Upper lobe of left lung (tissue), 6 donors: ENCODE measurements at regions not wholly inside any gene's neighbourhood (a gene's known extent, or its start where the extent isn't known, plus 50 kb on each side); places are given as distances from the start of the nearest gene placed in this dataset.

Experiments
- ATAC-seq, 2 donors: fragments of 200-7000 bp; cut with Tn5 transposase; one replicate each; pipeline ENCODE4 v1.9.1; 2022; ENCODE audit warnings: mild to moderate bottlenecking in 2 of 2, moderate library complexity in 2 of 2; ENCODE audit not compliant: low FRiP score in 2 of 2
- DNase-seq, 2 donors: peaks; one replicate each; pipeline ENCODE4 v3.0.0-alpha.2; 2019 to 2020
- H3K27ac ChIP-seq, 4 donors: fragments of 200-600 bp; sonication (generic); one replicate each; pipeline ENCODE4 v1.5.1; 2016 to 2019
- H3K27me3 ChIP-seq, 4 donors: fragments of 200-600 bp; sonication (generic); one replicate each; pipeline ENCODE4 v1.5.1; 2017 to 2019
- H3K36me3 ChIP-seq, 4 donors: fragments of 200-600 bp; sonication (generic); one replicate each; pipeline ENCODE4 v1.5.1; 2016 to 2019
- H3K4me1 ChIP-seq, 4 donors: fragments of 200-600 bp; sonication (generic); one replicate each; pipeline ENCODE4 v1.5.1; 2018 to 2019
- H3K4me3 ChIP-seq, 4 donors: fragments of 200-600 bp; sonication (generic); one replicate each; pipeline ENCODE4 v1.5.1; 2017 to 2019; ENCODE audit warnings: mild to moderate bottlenecking in 2 of 4, moderate library complexity in 1 of 4
- H3K9me3 ChIP-seq, 4 donors: fragments of 200-600 bp; sonication (generic); one replicate each; pipeline ENCODE4 v1.5.1; 2018 to 2019
- EP300 ChIP-seq, 4 donors: sonication (generic); formaldehyde crosslinking; IDR thresholded peaks; one replicate each; pipeline ENCODE4 v1.5.1; 2017; ENCODE audit warnings: antibody characterized with exemption in 4 of 4, control low read depth in 2 of 4
- POLR2A ChIP-seq, 4 donors: fragments of 450-650 bp; IDR thresholded peaks; one replicate each; pipeline ENCODE4 v1.5.1; 2016 to 2017; ENCODE audit warnings: antibody characterized with exemption in 4 of 4, mild to moderate bottlenecking in 2 of 4
- POLR2AphosphoS5 ChIP-seq, 2 donors: sonication (generic); formaldehyde crosslinking; IDR thresholded peaks; one replicate each; pipeline ENCODE4 v1.5.1; 2017; ENCODE audit warnings: antibody characterized with exemption in 2 of 2
- WGBS, 2 donors: methylation state at CpG; one replicate each; pipeline ENCODE4 v1.1.5; 2017 to 2018; 5-methylcytosine and 5-hydroxymethylcytosine counted together
- TF ChIP-seq, protein P1 (sequence below), 6 experiments: fragments of 450-650 bp in 4 of 6; fragments of 200-600 bp in 2 of 6; sonication (generic) in 2 of 6; IDR thresholded peaks; one replicate each; pipeline ENCODE4 v1.5.1; 2016 to 2019; ENCODE audit warnings: antibody characterized with exemption in 6 of 6
- donor health status: DM: no; HTN: no; CAD: no; lungs with moderate emphysema.
- donor health status: DM: no; HTN: yes; CAD: no; lungs with severe emphysema.

DNA sequence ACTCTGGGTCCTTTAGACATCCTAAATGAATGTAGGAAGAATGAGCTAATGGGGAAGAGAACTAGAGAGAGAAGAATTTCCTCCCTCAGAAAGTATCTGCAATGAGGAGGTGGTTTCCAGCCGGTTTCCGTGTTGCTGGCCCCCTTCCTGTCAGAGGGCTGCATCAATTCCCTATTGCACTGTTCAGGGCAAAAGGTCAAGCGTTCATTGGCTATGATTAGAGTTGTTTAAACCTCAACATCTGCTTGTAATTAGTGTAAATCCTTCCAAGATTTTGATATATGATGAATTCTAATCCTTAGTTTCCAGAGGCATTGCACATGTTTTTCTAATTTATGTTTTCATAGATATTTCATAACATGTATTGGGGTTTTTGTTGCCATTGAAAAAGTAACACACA lies 107.3 kb upstream of the SGCE start:
- H3K4me1 ChIP-seq, result no peaks in the 10 kb centered on the region
- no peak overlapping the region for H3K27ac ChIP-seq
- H3K27me3 ChIP-seq, result no peaks in the 10 kb centered on the region
- H3K9me3 ChIP-seq, result no peaks in the 10 kb centered on the region
- ATAC-seq (peak in 1 of 2 donors; percentile 74), DNase-seq (no peak)
- H3K36me3 ChIP-seq, result no peaks in the 10 kb centered on the region
- no peak overlapping the region for H3K4me3 ChIP-seq
- WGBS, 2 donors, result 27 to 43% methylated on average over 3 of the region's 3 CpGs
- TF ChIP-seq POLR2AphosphoS5 (IDR thresholded peaks at IDR 0.05), result no peak
- TF ChIP-seq POLR2A (IDR thresholded peaks at IDR 0.05), result no peak
- no peak for TF ChIP-seq EP300 (IDR thresholded peaks at IDR 0.05)
- TF ChIP-seq, protein P1, sequence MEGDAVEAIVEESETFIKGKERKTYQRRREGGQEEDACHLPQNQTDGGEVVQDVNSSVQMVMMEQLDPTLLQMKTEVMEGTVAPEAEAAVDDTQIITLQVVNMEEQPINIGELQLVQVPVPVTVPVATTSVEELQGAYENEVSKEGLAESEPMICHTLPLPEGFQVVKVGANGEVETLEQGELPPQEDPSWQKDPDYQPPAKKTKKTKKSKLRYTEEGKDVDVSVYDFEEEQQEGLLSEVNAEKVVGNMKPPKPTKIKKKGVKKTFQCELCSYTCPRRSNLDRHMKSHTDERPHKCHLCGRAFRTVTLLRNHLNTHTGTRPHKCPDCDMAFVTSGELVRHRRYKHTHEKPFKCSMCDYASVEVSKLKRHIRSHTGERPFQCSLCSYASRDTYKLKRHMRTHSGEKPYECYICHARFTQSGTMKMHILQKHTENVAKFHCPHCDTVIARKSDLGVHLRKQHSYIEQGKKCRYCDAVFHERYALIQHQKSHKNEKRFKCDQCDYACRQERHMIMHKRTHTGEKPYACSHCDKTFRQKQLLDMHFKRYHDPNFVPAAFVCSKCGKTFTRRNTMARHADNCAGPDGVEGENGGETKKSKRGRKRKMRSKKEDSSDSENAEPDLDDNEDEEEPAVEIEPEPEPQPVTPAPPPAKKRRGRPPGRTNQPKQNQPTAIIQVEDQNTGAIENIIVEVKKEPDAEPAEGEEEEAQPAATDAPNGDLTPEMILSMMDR (IDR thresholded peaks at IDR 0.05), result no peak

DNA sequence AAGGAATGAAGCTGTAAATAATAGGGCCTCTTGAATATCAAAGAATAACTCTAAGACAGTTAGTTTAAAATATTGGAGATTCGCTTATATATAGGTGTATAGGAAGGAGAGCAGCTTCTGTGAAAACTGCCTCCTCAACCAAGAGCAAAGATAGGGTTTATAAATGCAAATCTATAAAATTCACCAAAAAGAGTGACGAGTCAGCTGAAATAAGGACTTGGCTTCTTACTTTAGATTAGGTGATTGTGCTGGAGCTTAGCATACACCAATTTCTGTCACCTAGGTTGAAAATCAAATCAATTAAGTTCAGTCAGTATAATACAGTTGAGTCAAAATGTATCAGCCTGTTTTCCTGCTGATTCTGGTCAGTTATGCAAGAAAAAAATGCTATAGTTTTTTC lies 113.8 kb upstream of the SGCE start:
- no peak for DNase-seq
- no peak for ATAC-seq
- Histone ChIP-seq H3K27me3 (no peaks in the 10 kb centered on the region), H3K9me3 (peaks cover 0 to 5% (median 0%) of the 10 kb centered on the region in 4 donors), H3K36me3 (no peaks in the 10 kb centered on the region), H3K4me1 (no peaks in the 10 kb centered on the region), H3K27ac (no peak overlapping the region), H3K4me3 (no peak overlapping the region)
- TF ChIP-seq EP300 (IDR thresholded peaks at IDR 0.05) (no peak), POLR2A (IDR thresholded peaks at IDR 0.05) (no peak), POLR2AphosphoS5 (IDR thresholded peaks at IDR 0.05) (no peak)
- TF ChIP-seq, protein P1 (IDR thresholded peaks at IDR 0.05), result no peak
- WGBS, 2 donors, result 86 to 92% methylated on average over 2 of the region's 2 CpGs

DNA sequence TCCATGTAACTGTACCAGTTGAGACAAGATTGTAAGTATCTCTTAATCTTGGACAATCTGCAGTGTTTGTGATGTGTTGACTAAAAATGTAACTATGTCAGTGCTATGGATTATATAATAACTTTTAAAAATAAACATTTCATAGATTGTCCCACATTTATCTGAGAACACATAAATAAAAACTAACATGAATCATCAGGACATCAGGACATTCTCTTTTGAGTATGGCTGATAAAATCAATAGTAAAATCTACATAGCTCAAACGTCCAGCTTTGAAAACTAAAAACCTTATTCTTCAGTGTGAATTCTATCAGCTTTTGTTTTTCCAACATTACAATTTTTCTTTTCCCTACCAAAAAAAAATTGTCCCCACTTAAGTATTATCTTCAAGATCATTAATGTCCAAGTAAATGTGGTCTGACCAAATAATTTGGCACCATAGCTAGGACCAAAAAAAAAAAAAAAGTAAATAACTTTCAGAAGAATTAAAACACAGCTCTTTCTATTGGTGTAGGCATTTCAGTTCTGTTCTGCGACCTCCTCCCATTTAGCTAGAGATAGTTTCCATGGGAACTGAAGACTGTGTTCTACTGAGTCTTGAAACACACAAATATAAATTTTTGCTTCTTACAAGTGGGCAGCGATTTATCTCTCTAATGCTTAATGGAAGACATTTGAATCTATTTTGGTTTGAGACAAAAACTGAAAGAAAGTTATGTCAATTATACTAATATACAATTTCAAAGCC lies 123.0 kb upstream of the SGCE start:
- H3K4me3 ChIP-seq, result no peak overlapping the region
- peaks cover 0 to under 1% (median 0%) of the 10 kb centered on the region in 4 donors for H3K9me3 ChIP-seq
- 34 to 41% methylated on average over 3 of the region's 3 CpGs for WGBS, 2 donors
- no peaks in the 10 kb centered on the region for H3K4me1 ChIP-seq
- H3K27me3 ChIP-seq, result no peaks in the 10 kb centered on the region
- ATAC-seq, result no peak
- DNase-seq, result no peak
- no peaks in the 10 kb centered on the region for H3K36me3 ChIP-seq
- H3K27ac ChIP-seq, result no peak overlapping the region
- no peak for TF ChIP-seq POLR2A (IDR thresholded peaks at IDR 0.05)
- TF ChIP-seq POLR2AphosphoS5 (IDR thresholded peaks at IDR 0.05), result no peak
- TF ChIP-seq, protein P1 (IDR thresholded peaks at IDR 0.05), result no peak
- no peak for TF ChIP-seq EP300 (IDR thresholded peaks at IDR 0.05)

DNA sequence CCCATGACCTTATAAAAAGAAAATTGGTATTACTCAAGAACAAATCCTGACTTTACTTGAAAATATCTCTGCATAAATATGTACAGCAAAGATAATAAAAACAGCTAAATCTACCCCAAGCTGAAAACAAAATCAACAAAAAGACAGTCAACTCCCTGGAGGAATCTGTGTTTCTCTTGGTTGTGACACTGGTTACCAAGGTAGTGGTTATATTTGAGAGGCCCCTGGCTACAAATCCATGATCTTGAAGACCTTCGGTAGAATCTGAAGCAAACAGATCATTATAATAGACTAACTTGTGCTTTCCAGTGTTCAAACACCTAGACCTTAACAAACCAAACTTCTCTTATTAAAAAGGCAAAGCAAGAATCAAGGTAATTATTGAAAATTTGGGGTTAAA lies 123.9 kb upstream of the SGCE start:
- WGBS, 2 donors, result 84 to 89% methylated on average over 1 of the region's 1 CpG
- Histone ChIP-seq H3K4me1 (no peaks in the 10 kb centered on the region), H3K4me3 (no peak overlapping the region), H3K9me3 (no peaks in the 10 kb centered on the region), H3K27ac (no peak overlapping the region), H3K27me3 (no peaks in the 10 kb centered on the region), H3K36me3 (no peaks in the 10 kb centered on the region)
- ATAC-seq (no peak), DNase-seq (no peak)
- no peak for TF ChIP-seq POLR2A (IDR thresholded peaks at IDR 0.05)

DNA sequence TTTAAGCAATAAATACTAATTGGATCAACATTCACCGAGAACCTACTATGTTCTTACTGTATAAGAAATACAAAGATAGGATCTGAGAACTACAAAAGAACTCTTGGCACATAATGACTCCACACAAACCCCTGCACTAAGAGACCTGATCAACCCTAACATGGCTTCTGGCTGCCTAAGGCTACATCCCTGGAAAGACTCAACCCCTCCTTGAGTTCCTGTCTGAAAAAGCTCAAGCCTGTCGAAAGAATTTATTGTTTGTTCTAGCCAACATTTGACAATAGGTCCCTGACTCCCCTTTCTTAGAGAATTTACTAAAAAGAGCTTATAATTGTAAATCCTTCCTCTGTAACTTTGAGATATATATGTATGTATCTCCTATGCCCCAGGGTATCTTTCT lies 125.3 kb upstream of the SGCE start:
- TF ChIP-seq POLR2A (IDR thresholded peaks at IDR 0.05), result no peak
- TF ChIP-seq EP300 (IDR thresholded peaks at IDR 0.05), result no peak
- TF ChIP-seq POLR2AphosphoS5 (IDR thresholded peaks at IDR 0.05), result no peak
- TF ChIP-seq, protein P1 (IDR thresholded peaks at IDR 0.05), result no peak
- Histone ChIP-seq H3K36me3 (no peaks in the 10 kb centered on the region), H3K4me1 (no peaks in the 10 kb centered on the region), H3K9me3 (no peaks in the 10 kb centered on the region), H3K27me3 (no peaks in the 10 kb centered on the region), H3K27ac (no peak overlapping the region), H3K4me3 (no peak overlapping the region)
- WGBS, 2 donors, result 68 to 79% methylated on average over 2 of the region's 2 CpGs
- DNase-seq, result no peak
- no peak for ATAC-seq
